ENCODE measurements at regions not wholly inside any gene's neighbourhood (a gene's known extent, or its start where the extent isn't known, plus 50 kb on each side); places are given as distances from the start of the nearest gene placed in this dataset.

GRCh38 chr2:240275386-240275785 is 134.9 kb upstream of the OTOS start:
- TF ChIP-seq, protein P1, sequence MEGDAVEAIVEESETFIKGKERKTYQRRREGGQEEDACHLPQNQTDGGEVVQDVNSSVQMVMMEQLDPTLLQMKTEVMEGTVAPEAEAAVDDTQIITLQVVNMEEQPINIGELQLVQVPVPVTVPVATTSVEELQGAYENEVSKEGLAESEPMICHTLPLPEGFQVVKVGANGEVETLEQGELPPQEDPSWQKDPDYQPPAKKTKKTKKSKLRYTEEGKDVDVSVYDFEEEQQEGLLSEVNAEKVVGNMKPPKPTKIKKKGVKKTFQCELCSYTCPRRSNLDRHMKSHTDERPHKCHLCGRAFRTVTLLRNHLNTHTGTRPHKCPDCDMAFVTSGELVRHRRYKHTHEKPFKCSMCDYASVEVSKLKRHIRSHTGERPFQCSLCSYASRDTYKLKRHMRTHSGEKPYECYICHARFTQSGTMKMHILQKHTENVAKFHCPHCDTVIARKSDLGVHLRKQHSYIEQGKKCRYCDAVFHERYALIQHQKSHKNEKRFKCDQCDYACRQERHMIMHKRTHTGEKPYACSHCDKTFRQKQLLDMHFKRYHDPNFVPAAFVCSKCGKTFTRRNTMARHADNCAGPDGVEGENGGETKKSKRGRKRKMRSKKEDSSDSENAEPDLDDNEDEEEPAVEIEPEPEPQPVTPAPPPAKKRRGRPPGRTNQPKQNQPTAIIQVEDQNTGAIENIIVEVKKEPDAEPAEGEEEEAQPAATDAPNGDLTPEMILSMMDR (IDR thresholded peaks at IDR 0.05; ENCODE audit: low read depth, low read length) = no peak
- no peak for DNase-seq (ENCODE audit: low read depth, low spot score)
- no peak overlapping the region for H3K4me3 ChIP-seq (ENCODE audit: low read depth, low read length)
- in situ Hi-C loops (cut with HindIII; ENCODE audit: low sequenced_read_pairs) = no loop called here

GRCh38 chr2:240277073-240277806 is 136.8 kb upstream of the OTOS start:
- in situ Hi-C loops (cut with HindIII; ENCODE audit: low sequenced_read_pairs) = no loop called here
- DNase-seq (ENCODE audit: low read depth, low spot score) = peak; percentile 42
- TF ChIP-seq, protein P1 (IDR thresholded peaks at IDR 0.05; ENCODE audit: low read depth, low read length) = no peak

GRCh38 chr2:240277807-240278522 is 137.5 kb upstream of the OTOS start:
- TF ChIP-seq, protein P1 (IDR thresholded peaks at IDR 0.05; ENCODE audit: low read depth, low read length) = no peak
- no peak overlapping the region for H3K4me3 ChIP-seq (ENCODE audit: low read depth, low read length)
- DNase-seq (ENCODE audit: low read depth, low spot score) = no peak
- in situ Hi-C loops (cut with HindIII; ENCODE audit: low sequenced_read_pairs) = no loop called here

More at GRCh38 chr2:240277073-240277806, 136.8 kb upstream of the OTOS start:
- H3K4me3 ChIP-seq (ENCODE audit: low read depth, low read length) = no peak overlapping the region

GRCh38 chr2:240278661-240279060 is 138.2 kb upstream of the OTOS start:
- in situ Hi-C loops (cut with HindIII; ENCODE audit: low sequenced_read_pairs) = no loop called here
- TF ChIP-seq, protein P1 (IDR thresholded peaks at IDR 0.05; ENCODE audit: low read depth, low read length) = no peak

DNA sequence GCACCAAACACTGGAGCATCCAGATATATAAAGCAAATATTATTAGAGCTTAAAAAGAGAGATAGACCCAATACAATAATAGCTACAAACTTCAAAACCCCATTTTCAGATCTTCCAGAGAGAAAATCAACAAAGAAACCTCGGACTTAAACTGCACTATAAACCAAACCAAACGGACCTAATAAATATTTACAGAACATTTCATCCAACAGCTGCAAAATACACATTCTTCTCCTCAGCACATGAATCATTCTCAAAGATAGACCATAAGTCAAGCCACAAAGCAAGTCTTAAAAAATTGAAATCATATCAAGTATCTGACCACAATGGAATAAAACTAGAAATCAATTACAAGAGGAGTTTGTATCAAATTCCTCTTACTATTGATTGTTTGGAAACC is 140.2 kb upstream of the OTOS start:
- TF ChIP-seq, protein P1 (IDR thresholded peaks at IDR 0.05; ENCODE audit: low read depth, low read length) = no peak

More at GRCh38 chr2:240278661-240279060, 138.2 kb upstream of the OTOS start:
- no peak overlapping the region for H3K4me3 ChIP-seq (ENCODE audit: low read depth, low read length)
- no peak for DNase-seq (ENCODE audit: low read depth, low spot score)

DNA sequence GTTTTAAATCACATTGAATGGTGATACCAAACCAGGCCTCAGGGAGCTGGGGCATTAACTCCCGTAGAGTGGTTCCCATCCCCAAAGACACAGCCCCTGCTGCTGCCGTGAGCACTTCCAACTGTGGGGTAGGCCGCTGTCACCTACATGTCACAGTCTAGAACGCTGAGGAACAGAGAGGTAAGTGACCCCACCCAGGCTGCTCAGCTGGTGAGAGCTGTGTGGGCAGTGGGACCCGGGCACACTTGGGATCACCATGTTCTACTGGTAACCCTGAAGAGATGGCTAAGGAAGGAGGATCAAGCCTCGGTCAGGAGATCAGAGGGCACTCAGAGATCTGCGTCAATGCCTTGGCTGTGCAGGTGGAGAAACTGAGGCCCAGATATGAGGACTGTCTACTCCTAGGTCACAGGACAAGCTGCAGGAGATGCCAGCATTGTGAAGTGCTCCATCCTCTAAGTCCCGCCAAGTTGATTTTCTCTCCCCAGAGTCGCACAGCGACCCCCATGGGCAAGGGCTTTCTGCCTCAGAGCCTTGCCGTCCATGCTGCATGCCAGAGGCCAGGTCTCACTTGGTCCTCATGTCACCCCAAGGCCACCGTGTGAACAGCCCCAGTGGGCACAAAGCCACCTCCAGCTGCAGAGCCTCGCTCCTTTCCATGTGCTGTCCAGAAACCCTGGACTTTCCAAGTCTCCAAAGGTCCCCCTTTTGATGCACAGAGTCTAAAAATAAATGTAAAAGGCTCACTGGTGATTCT is 144.2 kb upstream of the OTOS start:
- TF ChIP-seq, protein P1 (IDR thresholded peaks at IDR 0.05; ENCODE audit: low read depth, low read length) = no peak
- in situ Hi-C loops (cut with HindIII; ENCODE audit: low sequenced_read_pairs) = no loop called here
- H3K4me3 ChIP-seq (ENCODE audit: low read depth, low read length) = no peak overlapping the region
- no peak for DNase-seq (ENCODE audit: low read depth, low spot score)

More for the DNA sequence above, 140.2 kb upstream of the OTOS start:
- no peak overlapping the region for H3K4me3 ChIP-seq (ENCODE audit: low read depth, low read length)
- in situ Hi-C loops (cut with HindIII; ENCODE audit: low sequenced_read_pairs) = no loop called here
- DNase-seq (ENCODE audit: low read depth, low spot score) = no peak

Data from astrocyte of the spinal cord (primary cell).